HUES64 (cell line): ENCODE measurements at regions not wholly inside any gene's neighbourhood (a gene's known extent, or its start where the extent isn't known, plus 50 kb on each side); places are given as distances from the start of the nearest gene placed in this dataset.

Experiments used
- H3K27ac ChIP-seq: 2 replicates; pipeline ENCODE4 v1.7.0; 2013; ENCODE audit warnings: low read depth, low read length, inconsistent platforms
- H3K27me3 ChIP-seq: 2 replicates; pipeline ENCODE4 v1.6.1; 2013; ENCODE audit warnings: mild to moderate bottlenecking, low read length; ENCODE audit not compliant: insufficient read depth
- H3K36me3 ChIP-seq: 2 replicates; pipeline ENCODE4 v1.6.1; 2013; ENCODE audit warnings: mild to moderate bottlenecking, low read length; ENCODE audit not compliant: insufficient read depth
- H3K4me1 ChIP-seq: 2 replicates; pipeline ENCODE4 v1.6.1; 2013; ENCODE audit warnings: mild to moderate bottlenecking, low read length, moderate library complexity; ENCODE audit not compliant: insufficient read depth
- H3K4me3 ChIP-seq: 2 replicates; pipeline ENCODE4 v1.5.1; 2013; ENCODE audit warnings: mild to moderate bottlenecking, low read length, moderate library complexity
- H3K9ac ChIP-seq: 2 replicates; pipeline ENCODE4 v1.6.1; 2013; ENCODE audit warnings: mild to moderate bottlenecking, low read depth, low read length
- H3K9me3 ChIP-seq: 2 replicates; pipeline ENCODE4 v1.6.1; 2013; ENCODE audit warnings: low read depth, low read length; ENCODE audit not compliant: insufficient read depth
- WGBS: fragments of 150-250, 120-280 bp; methylation state at CpG from one replicate; pipeline ENCODE4 v1.1.7; 2013; ENCODE audit warnings: missing lambda C conversion rate; 5-methylcytosine and 5-hydroxymethylcytosine counted together

DNA sequence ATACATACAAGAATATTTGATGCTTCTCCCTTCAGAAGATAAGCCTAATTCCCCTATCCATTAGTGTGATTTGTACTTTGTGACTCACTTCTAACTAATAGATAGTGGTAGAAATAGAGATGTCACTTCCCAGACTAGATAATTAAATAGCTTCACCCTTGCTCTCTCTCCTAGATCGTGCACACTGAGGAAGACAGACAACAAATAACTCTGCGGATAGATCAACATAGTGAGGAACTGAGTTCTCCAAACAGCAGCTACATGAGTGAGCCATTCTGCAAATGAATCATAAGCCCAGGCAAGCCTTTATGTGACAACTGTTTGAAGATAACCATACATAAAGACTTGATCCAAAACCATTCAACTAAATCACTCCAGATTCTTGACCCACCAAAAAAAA, 1083.4 kb upstream of the C9orf72 start:
- H3K27ac ChIP-seq: no peak overlapping the region
- peaks cover 6% of the 10 kb centered on the region; the same call in 1 of the 2 replicates for H3K4me1 ChIP-seq
- no peaks in the 10 kb centered on the region for H3K27me3 ChIP-seq
- no peaks in the 10 kb centered on the region for H3K36me3 ChIP-seq
- no peak overlapping the region for H3K9ac ChIP-seq
- no peaks in the 10 kb centered on the region for H3K9me3 ChIP-seq
- H3K4me3 ChIP-seq: no peak overlapping the region
- 85% methylated on average over 2 of the region's 2 CpGs for WGBS

DNA sequence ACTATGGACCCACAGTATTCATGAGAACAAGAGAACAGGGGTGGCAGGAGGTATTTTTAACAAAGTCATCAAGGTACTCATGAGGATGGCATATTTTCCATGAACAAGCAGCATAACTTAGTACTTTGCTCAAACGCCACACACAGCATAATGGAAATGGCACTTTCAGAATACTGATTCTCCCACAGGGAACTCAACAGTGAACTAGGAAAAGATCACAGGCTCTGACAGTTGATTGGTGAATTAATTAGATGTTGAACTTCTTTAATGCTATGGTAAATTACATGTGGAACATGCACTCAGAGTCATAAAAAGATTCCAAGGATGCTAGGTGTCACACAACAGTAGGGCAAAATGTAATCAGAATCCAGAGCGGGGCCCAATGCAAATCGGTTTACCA, 1088.6 kb upstream of the C9orf72 start:
- Histone ChIP-seq H3K9me3 (no peaks in the 10 kb centered on the region), H3K27me3 (no peaks in the 10 kb centered on the region), H3K4me1 (no peaks in the 10 kb centered on the region), H3K4me3 (no peak overlapping the region), H3K27ac (no peak overlapping the region), H3K9ac (no peak overlapping the region), H3K36me3 (no peaks in the 10 kb centered on the region)
- 92% methylated on average over 3 of the region's 3 CpGs for WGBS

DNA sequence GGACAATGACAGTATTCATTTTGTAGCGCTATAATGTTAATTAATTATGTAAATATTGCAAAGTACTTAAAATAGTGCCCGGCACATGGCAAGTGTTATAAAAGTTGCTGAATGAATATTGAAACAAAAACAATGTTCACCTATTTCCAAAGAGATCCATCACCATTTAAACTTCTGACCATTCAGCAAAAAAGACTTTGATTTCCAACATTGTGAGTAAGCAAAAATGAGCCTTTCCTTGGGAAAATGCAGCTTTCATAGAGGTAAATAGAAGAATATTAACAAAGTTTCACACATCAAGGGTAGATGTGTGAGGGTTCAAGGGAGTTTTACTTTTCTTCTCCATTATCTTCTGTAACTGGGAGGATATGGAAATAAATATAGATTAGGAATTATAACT, 1089.4 kb upstream of the C9orf72 start:
- Histone ChIP-seq H3K36me3 (no peaks in the 10 kb centered on the region), H3K4me1 (no peaks in the 10 kb centered on the region), H3K4me3 (no peak overlapping the region), H3K27ac (no peak overlapping the region), H3K9me3 (no peaks in the 10 kb centered on the region), H3K9ac (no peak overlapping the region), H3K27me3 (no peaks in the 10 kb centered on the region)
- WGBS: 100% methylated on average over 1 of the region's 2 CpGs

DNA sequence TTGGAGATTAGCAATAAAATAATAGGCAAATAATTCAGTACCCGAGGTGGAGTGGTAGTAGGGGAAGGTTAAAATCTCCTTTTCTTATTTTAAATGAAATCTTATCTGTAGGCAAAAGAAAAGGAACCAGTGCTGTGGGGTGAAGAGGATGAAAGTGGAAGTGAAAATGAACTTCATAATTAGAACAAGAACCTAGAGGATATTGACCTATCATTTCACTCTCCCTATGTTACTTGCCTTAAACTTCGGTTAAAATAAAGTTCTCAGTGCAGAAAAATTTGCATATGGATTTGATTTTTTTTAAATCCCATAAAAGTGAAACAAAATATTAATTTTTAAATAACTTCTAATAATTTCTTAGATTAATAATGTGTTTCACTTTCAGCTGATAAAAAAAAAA, 1094.9 kb upstream of the C9orf72 start:
- no peaks in the 10 kb centered on the region for H3K4me1 ChIP-seq
- no peaks in the 10 kb centered on the region for H3K36me3 ChIP-seq
- no peak overlapping the region for H3K27ac ChIP-seq
- WGBS: no CpG with 5 or more reads among the region's 2 CpGs
- no peaks in the 10 kb centered on the region for H3K9me3 ChIP-seq
- H3K4me3 ChIP-seq: no peak overlapping the region
- no peaks in the 10 kb centered on the region for H3K27me3 ChIP-seq
- no peak overlapping the region for H3K9ac ChIP-seq

DNA sequence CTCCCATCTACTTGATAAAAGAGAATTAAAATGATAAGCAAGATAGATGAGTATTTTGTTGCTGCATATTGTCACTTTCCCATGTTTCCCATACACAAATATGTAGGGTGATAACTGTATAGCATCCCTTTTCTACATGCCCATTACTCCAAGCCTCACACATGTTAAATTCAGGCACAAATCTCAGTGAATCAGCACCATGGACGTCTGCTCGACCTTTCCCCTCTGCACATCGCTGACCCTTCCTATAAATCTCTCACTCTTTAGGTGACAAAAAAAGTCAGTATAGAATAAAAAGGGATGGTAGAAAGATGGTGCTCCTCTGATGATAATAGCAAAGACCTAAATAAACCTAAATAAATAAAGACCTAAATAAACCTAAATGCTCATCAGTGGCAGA, 1097.7 kb upstream of the C9orf72 start:
- Histone ChIP-seq H3K9me3 (no peaks in the 10 kb centered on the region), H3K27ac (no peak overlapping the region), H3K4me1 (no peaks in the 10 kb centered on the region), H3K36me3 (no peaks in the 10 kb centered on the region), H3K9ac (no peak overlapping the region), H3K27me3 (no peaks in the 10 kb centered on the region), H3K4me3 (no peak overlapping the region)
- 79% methylated on average over 3 of the region's 3 CpGs for WGBS

DNA sequence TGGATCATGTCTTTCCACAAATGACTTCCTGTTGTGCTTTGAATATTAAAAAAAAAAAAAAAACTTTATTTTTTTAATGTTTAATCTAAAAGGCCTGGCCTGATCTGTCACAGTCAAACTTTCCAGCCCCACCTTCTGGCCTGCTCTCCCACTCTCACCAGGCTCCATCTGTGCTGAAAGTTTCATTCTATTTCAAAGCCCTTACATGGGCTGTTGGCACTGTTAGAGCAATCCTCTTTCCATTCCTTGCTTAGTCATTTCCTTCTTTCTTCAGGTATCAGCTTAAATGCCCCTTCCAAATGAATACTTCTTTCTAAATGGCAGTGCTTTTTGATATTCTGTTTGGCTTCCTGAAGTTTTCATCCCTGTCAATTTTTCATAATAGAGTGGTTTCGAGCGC, 1104.8 kb upstream of the C9orf72 start:
- H3K27me3 ChIP-seq: no peaks in the 10 kb centered on the region
- peaks cover 11% of the 10 kb centered on the region; the same call in 1 of the 2 replicates for H3K4me1 ChIP-seq
- WGBS: 100% methylated on average over 2 of the region's 2 CpGs
- no peaks in the 10 kb centered on the region for H3K36me3 ChIP-seq
- no peak overlapping the region for H3K4me3 ChIP-seq
- H3K9me3 ChIP-seq: no peaks in the 10 kb centered on the region
- no peak overlapping the region for H3K9ac ChIP-seq
- no peak overlapping the region for H3K27ac ChIP-seq

DNA sequence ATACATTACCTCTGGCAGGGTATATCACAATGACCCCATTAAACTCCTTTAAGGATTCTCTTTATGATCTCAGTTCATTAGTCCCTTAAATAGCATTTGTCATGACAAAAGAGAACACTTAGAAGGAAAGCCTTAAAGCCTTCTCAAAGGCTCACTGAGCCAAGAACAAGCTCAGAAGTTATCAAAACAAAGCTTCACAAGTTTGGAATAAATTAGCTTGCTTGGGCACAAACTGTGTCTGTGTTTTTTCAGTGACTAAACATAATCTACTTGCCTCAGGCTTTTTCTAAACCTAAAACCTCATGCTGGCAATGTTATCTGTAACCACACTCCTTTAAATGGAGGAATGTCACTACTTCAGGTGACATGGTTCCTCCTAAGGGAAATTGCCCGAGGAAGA, 1114.9 kb upstream of the C9orf72 start:
- no peak overlapping the region; the same call in 1 of the 2 replicates for H3K27ac ChIP-seq
- H3K9ac ChIP-seq: no peak overlapping the region
- no peaks in the 10 kb centered on the region for H3K27me3 ChIP-seq
- H3K4me3 ChIP-seq: no peak overlapping the region
- no peaks in the 10 kb centered on the region for H3K9me3 ChIP-seq
- H3K36me3 ChIP-seq: no peaks in the 10 kb centered on the region
- WGBS: 22% methylated on average over 1 of the region's 1 CpG
- H3K4me1 ChIP-seq: peaks cover 22% of the 10 kb centered on the region

DNA sequence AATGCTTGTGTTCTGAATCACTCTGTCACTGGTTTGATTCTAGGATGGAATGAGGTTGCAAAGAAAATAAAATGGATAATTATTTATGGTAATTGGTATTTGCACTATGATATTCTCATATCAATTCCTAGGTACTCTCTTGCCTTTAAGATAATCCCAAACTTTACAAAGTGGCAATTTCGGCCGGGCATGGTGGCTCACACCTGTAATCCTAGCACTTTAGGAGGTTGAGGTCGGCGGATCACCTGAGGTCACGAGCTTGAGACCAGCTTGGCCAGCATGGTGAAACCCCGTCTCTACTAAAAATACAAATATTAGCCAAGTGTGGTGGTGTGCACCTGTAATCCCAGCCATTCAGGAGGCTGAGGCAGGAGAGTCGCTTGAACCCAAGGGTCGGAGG, 1118.7 kb upstream of the C9orf72 start:
- H3K9ac ChIP-seq: no peak overlapping the region
- no peak overlapping the region for H3K4me3 ChIP-seq
- peaks cover 21% of the 10 kb centered on the region for H3K4me1 ChIP-seq
- no peaks in the 10 kb centered on the region for H3K27me3 ChIP-seq
- WGBS: 95% methylated on average over 8 of the region's 8 CpGs
- no peaks in the 10 kb centered on the region for H3K36me3 ChIP-seq
- H3K27ac ChIP-seq: no peak overlapping the region
- H3K9me3 ChIP-seq: no peaks in the 10 kb centered on the region

DNA sequence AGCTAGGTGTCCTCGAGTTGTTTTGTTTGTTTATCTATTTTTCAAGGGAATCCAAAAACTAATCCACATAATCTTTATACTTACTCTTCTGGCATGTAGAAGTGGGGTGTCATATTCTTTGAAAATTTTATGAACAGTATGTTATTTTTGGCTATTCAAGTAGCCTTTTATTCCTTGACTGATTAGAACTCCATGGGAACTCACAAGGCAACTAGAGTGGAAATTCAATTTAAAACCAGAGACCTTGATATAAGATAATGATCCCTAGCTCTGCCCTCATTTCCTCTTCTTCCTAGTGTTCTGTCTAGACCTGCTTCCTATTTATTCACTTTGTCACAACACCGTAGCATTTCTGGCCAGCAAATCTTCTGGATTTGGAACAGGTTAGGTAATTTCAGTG, 1123.7 kb upstream of the C9orf72 start:
- Histone ChIP-seq H3K9ac (no peak overlapping the region), H3K36me3 (no peaks in the 10 kb centered on the region), H3K4me3 (no peak overlapping the region), H3K27me3 (no peaks in the 10 kb centered on the region), H3K4me1 (no peaks in the 10 kb centered on the region), H3K9me3 (peaks cover 18% of the 10 kb centered on the region), H3K27ac (no peak overlapping the region)
- no CpG with 5 or more reads among the region's 2 CpGs for WGBS

DNA sequence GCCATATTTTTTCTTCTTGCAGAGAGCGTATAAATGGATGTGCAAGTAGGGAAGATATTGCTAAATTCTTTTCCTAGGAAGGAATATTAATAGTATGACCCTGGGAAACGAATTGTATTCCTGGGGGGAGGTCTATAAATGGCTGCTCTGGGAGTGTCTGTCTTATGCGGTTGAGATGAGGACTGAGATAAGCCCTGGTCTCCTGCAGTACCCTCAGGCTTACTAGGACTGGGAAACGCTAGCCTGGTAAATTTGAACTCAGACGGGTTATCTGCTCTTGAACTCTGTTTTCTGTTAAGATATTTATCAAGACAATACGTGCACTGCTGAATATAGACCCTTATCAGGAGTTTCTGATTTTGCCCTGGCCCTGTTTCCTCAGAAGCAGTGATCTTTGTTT, 1126.4 kb upstream of the C9orf72 start:
- 95% methylated on average over 6 of the region's 6 CpGs for WGBS
- H3K27ac ChIP-seq: no peak overlapping the region
- H3K9ac ChIP-seq: no peak overlapping the region
- H3K9me3 ChIP-seq: peaks cover 18% of the 10 kb centered on the region
- H3K36me3 ChIP-seq: no peaks in the 10 kb centered on the region
- no peak overlapping the region for H3K4me3 ChIP-seq
- H3K4me1 ChIP-seq: no peaks in the 10 kb centered on the region
- no peaks in the 10 kb centered on the region for H3K27me3 ChIP-seq

DNA sequence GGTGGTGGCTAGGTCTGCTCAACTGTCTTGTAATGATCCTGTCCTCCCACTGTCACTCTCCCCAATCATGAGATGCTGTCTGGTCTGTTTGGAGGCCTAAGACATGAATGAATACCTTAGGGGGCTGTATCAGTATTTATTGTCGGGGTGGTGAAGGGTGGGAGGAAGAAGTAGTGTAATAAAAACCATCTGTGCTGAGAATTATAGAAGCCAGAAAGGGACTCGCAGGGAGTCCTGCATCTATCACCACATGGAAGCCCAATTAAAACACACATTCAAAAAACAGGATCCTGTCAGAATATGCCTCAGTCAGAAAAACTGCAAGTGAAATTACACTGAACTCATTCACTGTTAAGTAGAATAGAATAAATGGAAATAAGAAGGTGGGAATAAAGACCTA, 1134.3 kb upstream of the C9orf72 start:
- H3K27ac ChIP-seq: no peak overlapping the region
- H3K9me3 ChIP-seq: no peaks in the 10 kb centered on the region
- no peaks in the 10 kb centered on the region for H3K27me3 ChIP-seq
- no peaks in the 10 kb centered on the region for H3K36me3 ChIP-seq
- no peak overlapping the region for H3K4me3 ChIP-seq
- H3K9ac ChIP-seq: no peak overlapping the region
- H3K4me1 ChIP-seq: no peaks in the 10 kb centered on the region
- WGBS: 89% methylated on average over 2 of the region's 2 CpGs

DNA sequence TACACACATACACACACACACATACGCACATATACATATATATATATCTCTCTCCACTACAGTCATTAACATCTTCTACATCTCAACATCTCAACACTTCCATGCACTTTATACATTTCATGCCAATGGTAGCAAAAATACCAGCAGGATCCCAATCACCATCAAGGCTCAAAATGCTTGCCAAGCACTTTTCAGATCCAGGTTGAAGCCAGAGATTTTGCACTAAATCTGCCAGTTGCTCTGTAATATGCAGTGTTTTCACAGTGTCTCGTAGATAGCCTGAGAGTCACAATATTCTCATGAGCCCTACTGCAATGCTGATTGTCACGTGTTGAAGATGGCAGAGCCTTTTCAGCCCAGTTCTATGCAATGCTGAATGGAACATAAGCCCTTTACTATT, 1140.9 kb upstream of the C9orf72 start:
- Histone ChIP-seq H3K9me3 (no peaks in the 10 kb centered on the region), H3K27me3 (no peaks in the 10 kb centered on the region), H3K27ac (no peak overlapping the region), H3K4me1 (no peaks in the 10 kb centered on the region), H3K36me3 (no peaks in the 10 kb centered on the region), H3K4me3 (no peak overlapping the region), H3K9ac (no peak overlapping the region)
- WGBS: 94% methylated on average over 3 of the region's 3 CpGs
